ENCODE measurements at regions not wholly inside any gene's neighbourhood (a gene's known extent, or its start where the extent isn't known, plus 50 kb on each side); places are given as distances from the start of the nearest gene placed in this dataset.

GRCh38 chr10:130721971-130722370 is 585.8 kb downstream of the GLRX3 start:
- no peak for FAIRE-seq
- H3K27me3 ChIP-seq (ENCODE audit: control insufficient read depth, insufficient read depth, low read length): no peaks in the 10 kb centered on the region
- DNase-seq (ENCODE audit: low read depth): no peak
- H3K36me3 ChIP-seq (ENCODE audit: control insufficient read depth, insufficient read depth, low read length): no peaks in the 10 kb centered on the region
- no peak for TF ChIP-seq CTCF (IDR thresholded peaks at IDR 0.05; ENCODE audit: insufficient read depth, low read length, severe bottlenecking)
- H3K4me3 ChIP-seq (ENCODE audit: low read depth, low read length): no peak overlapping the region

GRCh38 chr10:130723704-130724103 is 587.5 kb downstream of the GLRX3 start:
- TF ChIP-seq CTCF (IDR thresholded peaks at IDR 0.05; ENCODE audit: insufficient read depth, low read length, severe bottlenecking): no peak
- Histone ChIP-seq H3K27me3 (ENCODE audit: control insufficient read depth, insufficient read depth, low read length) (no peaks in the 10 kb centered on the region), H3K36me3 (ENCODE audit: control insufficient read depth, insufficient read depth, low read length) (no peaks in the 10 kb centered on the region), H3K4me3 (ENCODE audit: low read depth, low read length) (no peak overlapping the region)
- DNase-seq (ENCODE audit: low read depth) (no peak), FAIRE-seq (no peak)

- FAIRE-seq (no peak), DNase-seq (ENCODE audit: low read depth) (no peak)
- Histone ChIP-seq H3K36me3 (ENCODE audit: control insufficient read depth, insufficient read depth, low read length) (no peaks in the 10 kb centered on the region), H3K27me3 (ENCODE audit: control insufficient read depth, insufficient read depth, low read length) (no peaks in the 10 kb centered on the region), H3K4me3 (ENCODE audit: low read depth, low read length) (no peak overlapping the region)
- TF ChIP-seq CTCF (IDR thresholded peaks at IDR 0.05; ENCODE audit: insufficient read depth, low read length, severe bottlenecking): no peak
Measured at GRCh38 chr10:130725474-130725970, 586.0 kb downstream of the TCERG1L start.

GRCh38 chr10:130726996-130727725 is 584.4 kb downstream of the TCERG1L start:
- DNase-seq (ENCODE audit: low read depth): no peak
- Histone ChIP-seq H3K36me3 (ENCODE audit: control insufficient read depth, insufficient read depth, low read length) (no peaks in the 10 kb centered on the region), H3K27me3 (ENCODE audit: control insufficient read depth, insufficient read depth, low read length) (no peaks in the 10 kb centered on the region), H3K4me3 (ENCODE audit: low read depth, low read length) (no peak overlapping the region)
- no peak for TF ChIP-seq CTCF (IDR thresholded peaks at IDR 0.05; ENCODE audit: insufficient read depth, low read length, severe bottlenecking)
- FAIRE-seq: no peak

GRCh38 chr10:130727766-130728490 is 583.6 kb downstream of the TCERG1L start:
- no peaks in the 10 kb centered on the region for H3K27me3 ChIP-seq (ENCODE audit: control insufficient read depth, insufficient read depth, low read length)
- no peak overlapping the region for H3K4me3 ChIP-seq (ENCODE audit: low read depth, low read length)
- TF ChIP-seq CTCF (IDR thresholded peaks at IDR 0.05; ENCODE audit: insufficient read depth, low read length, severe bottlenecking): no peak
- H3K36me3 ChIP-seq (ENCODE audit: control insufficient read depth, insufficient read depth, low read length): no peaks in the 10 kb centered on the region
- DNase-seq (ENCODE audit: low read depth) (no peak), FAIRE-seq (no peak)

Data from bronchial epithelial cell (primary cell).